ENCODE measurements at regions not wholly inside any gene's neighbourhood (a gene's known extent, or its start where the extent isn't known, plus 50 kb on each side); places are given as distances from the start of the nearest gene placed in this dataset.
A peak's percentile ranks its signal among the peaks of the same experiment; 100 is the strongest.

DNA sequence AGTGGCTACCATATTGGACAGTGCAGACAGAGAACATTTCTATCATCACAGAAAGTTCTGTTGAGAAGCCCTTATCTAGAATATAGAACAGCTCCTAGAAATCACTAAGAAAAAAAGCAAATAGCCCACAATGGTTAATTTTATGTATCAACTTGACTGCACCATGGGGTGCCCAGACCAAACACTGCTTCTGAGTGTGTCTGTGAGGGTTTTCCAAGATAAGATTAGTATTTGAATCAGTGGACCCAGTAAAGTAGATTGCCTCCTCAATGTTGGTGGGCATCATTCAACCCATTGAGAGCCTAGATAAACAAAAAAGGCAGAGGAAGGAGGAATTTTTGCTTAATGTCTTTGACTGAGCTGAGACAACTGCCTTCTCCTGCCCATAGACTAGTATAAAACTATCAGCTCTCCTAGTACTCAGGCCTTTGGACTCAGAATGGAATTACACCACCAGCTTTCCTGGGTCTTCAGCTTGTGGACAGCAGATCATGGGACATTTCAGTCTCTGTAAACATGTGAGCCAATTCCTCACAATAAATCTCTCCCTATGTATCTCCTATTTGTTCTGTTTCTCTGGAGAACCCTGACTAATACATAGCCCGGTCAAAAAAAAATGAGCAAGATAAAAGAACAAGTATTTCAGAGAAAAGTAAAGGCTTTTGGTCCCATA, 55.9 kb upstream of the OXTR start:
- no peak for DNase-seq (ENCODE audit: low read depth)

DNA sequence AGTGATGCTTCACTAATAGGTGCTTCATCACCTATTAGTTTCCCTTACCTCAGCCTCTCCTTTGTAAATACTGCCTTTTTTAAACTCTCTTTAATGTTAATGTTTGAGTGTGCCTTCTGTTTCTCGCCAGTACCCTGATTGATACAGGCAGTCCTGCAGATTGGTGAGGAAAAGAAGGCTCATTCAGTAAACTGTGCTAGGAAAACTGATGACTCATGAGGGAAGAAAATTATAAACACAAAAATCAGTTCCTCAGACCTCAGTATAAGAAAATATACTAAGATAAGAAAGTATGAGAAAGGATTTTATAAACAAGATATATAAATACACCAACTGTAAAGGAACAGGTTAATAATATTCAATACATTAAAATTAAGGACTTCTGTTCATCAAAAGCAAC, 54.8 kb upstream of the OXTR start:
- DNase-seq (ENCODE audit: low read depth) = no peak

DNA sequence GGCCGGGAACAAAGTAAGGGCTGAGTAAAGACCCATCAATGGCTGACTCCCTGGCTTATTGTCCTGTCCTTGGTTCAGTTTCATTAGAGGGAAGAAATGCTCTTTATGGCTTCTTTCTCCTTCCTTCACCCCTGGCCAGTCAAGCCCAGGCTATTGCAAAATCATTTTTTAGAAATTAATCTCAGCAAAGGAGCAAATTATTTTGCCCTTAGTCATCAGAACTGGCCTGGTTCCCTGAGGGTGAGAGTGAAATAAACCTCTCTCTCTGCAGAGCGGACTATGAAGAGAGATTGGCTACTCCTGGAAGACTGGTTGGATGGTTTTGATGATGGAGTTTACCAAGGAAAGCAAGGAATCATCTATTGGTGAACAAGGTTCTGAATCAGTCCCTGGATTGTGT, 52.7 kb upstream of the OXTR start:
- DNase-seq (ENCODE audit: low read depth) = peak; percentile 65
